Epithelial cell of prostate (primary cell): ENCODE measurements at regions not wholly inside any gene's neighbourhood (a gene's known extent, or its start where the extent isn't known, plus 50 kb on each side); places are given as distances from the start of the nearest gene placed in this dataset.
"Not testable (repeated sequence)": the region's sequence is repeated elsewhere in the genome, so short reads cannot be mapped to it uniquely, and the experiment has no call there.

Experiments
- DNase-seq: peaks from one replicate; pipeline ENCODE4 v3.0.0-alpha.2; 2011; ENCODE audit warnings: low read depth, low spot score
- H3K27ac ChIP-seq: fragments of 450-650 bp; 2 replicates; pipeline ENCODE4 v1.5.1; 2017; ENCODE audit warnings: mild to moderate bottlenecking

GRCh38 chr10:63077800-63078199, 55.3 kb upstream of the NRBF2 start:
- no peak for DNase-seq

DNA sequence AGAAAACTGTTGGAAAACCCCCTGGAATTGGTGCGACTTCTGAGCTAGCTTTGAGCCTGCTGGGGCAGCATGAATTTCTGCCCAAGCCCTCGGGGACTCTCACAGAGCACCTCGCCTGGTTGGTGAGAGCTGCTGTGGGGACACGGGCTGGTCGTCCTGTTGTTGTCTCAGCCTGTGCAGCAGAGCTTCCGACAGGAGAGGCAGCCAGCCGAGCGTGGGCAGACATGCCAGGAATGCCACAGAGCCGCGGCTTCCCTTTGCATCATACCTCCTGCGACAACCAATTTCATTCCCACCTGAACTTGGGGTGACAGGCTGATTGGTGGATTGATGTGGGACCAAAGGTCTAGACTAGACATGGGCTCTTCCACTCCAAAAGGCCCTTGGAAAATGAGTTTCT, 60.2 kb upstream of the NRBF2 start:
- no peak overlapping the region for H3K27ac ChIP-seq
- DNase-seq, result no peak

More at GRCh38 chr10:63077800-63078199, 55.3 kb upstream of the NRBF2 start:
- H3K27ac ChIP-seq, result no peak overlapping the region

GRCh38 chr10:63071145-63071544, 62.0 kb upstream of the NRBF2 start:
- no peak overlapping the region for H3K27ac ChIP-seq
- no peak for DNase-seq

DNA sequence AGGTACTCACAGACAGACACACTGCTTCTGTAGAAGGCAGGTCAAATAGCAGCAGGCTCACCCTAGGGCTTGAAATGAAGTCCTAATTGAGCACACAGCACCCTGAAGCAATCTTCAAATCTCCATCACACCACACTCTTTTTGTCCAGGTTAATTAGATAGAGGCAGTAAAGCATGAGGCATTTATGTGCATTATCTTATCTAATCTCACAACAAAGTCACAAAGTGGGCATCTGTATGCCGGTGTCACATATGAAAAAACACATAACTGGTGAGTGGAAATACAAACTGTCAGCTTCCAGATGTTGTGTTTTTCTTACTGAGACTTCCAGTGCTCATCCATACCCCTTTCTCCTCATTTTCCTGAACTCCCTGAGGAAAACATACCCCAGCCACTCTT, 63.8 kb upstream of the NRBF2 start:
- no peak for DNase-seq
- H3K27ac ChIP-seq, result no peak overlapping the region

- DNase-seq, result no peak
- H3K27ac ChIP-seq, result no peak overlapping the region
These were observed 64.9 kb upstream of the NRBF2 start for GRCh38 chr10:63068246-63068645.

GRCh38 chr10:63066606-63067005, 66.5 kb upstream of the NRBF2 start:
- DNase-seq, result no peak

GRCh38 chr10:63064706-63065105, 68.4 kb upstream of the NRBF2 start:
- DNase-seq, result peak; percentile 44

More at GRCh38 chr10:63066606-63067005, 66.5 kb upstream of the NRBF2 start:
- H3K27ac ChIP-seq, result no peak overlapping the region

DNA sequence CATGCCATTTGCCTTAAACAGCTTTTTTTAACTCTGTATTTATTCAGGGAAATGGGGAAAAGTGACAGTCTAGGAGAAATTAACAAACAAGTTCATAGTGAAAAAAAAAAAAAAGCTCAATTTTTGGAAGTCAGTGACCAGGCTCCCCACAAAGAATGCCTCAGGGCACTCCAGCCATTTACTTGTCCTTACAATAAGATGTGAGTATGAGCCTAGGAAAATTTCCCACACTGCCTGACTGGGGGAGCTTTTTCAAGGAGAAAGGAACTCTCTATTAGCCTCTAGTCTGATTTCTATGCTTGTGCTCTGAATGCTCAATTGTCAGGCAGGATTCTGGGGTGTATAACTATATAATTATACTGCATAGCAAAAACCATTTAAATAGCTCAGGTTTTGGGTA, 74.9 kb upstream of the NRBF2 start:
- no peak for DNase-seq
- no peak overlapping the region for H3K27ac ChIP-seq

More at GRCh38 chr10:63064706-63065105, 68.4 kb upstream of the NRBF2 start:
- peak overlapping the region; percentile 20 for H3K27ac ChIP-seq

DNA sequence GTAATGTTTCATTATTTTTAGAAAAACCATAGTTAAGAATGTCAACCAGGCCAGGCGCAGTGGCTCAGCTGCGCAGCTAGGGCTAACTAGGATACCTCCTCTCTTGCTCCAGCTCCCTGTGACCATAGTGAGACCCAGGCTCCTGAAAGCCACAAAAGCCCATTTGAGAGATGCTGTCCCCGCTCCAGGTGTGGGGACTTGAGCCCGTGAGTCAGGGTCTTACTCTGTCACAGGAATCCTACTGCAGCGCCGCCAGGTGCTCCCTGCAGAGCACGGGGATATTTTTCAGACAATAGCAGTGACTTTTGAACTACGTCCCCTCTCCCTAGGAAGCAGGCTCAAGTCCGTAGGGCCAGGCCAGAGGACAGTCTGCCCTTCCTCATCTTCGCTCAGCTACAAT, 75.6 kb upstream of the NRBF2 start:
- H3K27ac ChIP-seq, result no peak overlapping the region
- DNase-seq, result no peak

DNA sequence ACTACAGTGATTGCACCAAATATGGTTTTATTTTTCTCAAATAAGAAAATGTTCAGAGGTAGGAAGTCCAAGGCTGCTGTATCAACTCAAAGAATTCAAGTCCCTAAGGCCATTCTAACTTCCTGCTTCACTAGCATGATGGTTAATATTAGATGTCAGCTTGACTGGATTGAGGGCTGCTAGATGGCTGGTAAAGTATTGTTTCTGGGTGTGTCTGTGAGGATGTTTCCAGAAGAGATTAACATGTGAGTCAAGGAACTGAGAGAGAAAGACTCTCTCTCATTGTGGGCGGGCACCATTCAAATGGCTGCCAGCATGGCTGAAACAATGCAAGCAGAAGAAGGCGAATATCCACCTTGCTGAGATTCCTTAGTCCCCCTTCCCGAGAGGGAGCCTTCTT, 77.4 kb upstream of the NRBF2 start:
- no peak for DNase-seq
- H3K27ac ChIP-seq, result no peak overlapping the region

DNA sequence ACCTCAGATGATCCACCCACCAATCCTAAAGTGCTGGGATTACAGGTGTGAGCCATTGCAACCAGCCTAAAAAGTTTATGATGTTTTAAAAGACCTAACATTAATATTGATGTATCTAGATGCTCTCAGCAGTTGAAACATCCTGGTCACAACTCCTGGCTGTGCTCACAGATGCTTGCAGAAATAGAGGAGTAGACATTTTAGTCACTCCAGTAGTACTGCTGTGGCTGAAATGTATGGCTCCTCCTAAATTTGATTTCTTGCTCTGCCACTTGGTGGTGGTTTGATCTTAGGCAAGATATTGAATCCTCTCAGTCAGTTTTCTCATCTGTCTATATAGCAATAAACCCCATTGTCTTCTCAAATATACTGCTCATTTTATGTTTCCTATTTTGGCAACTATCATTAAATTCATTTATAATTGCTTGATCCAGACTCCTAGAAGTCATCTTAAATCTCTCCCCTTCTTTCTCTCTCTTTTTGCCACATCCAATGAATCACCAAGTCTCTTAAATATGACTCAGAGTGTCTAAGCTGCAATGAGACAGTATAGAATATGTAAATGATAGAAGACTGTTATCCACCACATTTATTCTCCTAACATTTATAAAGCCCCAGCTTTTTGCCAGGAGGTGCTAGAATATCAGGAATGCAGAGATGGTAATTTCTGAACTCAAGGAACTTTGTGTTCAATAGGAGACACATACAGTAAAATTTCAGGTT, 78.1 kb upstream of the NRBF2 start:
- H3K27ac ChIP-seq, result no peak overlapping the region
- DNase-seq, result no peak

DNA sequence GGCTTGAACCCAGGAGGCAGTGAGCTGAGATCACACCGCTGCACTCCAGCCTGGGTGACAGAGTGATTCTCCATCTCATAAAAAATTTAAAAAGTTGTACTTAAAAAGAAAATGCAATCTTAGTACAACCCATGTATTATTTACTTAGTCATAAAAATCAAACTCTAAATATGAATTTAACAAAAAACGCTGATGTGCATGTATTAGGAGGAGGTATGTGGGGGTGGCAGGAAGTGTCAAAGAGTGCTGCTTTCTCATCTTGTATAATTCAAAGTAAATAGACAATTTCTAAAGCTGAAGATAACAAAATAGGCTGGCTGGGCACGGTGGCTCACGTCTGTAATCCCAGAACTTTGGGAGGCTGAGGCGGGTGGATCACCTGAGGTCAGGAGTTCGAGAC, 81.0 kb upstream of the NRBF2 start:
- DNase-seq, result no peak
- no peak overlapping the region for H3K27ac ChIP-seq

GRCh38 chr10:63042256-63042655, 90.9 kb upstream of the NRBF2 start:
- DNase-seq, result no peak
- no peak overlapping the region for H3K27ac ChIP-seq

DNA sequence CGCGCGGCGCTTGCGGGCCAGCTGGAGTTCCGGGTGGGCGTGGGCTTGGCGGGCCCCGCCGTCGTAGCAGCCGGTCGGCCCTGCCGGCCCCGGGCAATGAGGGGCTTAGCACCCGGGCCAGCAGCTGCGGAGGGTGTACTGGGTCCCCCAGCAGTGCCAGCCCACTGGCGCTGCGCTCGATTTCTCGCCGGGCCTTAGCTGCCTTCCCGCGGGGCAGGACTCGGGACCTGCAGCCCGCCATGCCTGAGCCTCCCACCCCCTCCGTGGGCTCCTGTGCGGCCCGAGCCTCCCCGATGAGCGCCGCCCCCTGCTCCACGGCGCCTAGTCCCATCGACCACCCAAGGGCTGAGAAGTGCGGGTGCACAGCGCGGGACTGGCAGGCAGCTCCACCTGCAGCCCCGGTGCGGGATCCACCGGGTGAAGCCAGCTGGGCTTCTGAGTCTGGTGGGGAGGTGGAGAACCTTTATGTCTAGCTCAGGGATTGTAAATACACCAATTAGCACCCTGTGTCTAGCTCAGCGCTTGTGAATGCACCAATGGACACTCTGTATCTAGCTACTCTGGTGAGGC, 99.4 kb upstream of the NRBF2 start:
- DNase-seq, H3K27ac ChIP-seq: not testable (repeated sequence)

DNA sequence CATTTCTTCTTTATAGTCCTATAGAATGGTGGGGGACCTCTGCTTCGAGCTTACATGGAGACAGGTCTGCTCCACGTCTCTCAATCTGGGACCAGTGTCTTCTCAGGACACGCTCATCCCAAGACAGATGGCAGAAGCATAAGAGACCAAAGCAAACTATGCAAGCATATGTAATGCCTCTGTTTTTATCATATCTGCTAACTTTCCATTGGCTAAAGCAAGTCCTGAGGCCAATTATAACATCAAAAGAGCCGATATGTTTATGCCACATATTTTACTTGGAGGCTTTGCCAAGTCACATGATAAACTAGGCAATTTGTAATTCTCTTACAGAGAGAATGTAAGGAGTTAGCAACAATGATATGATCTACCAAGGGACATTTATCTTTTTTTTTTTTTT, 102.6 kb upstream of the NRBF2 start:
- H3K27ac ChIP-seq, result no peak overlapping the region
- DNase-seq, result no peak

- no peak overlapping the region for H3K27ac ChIP-seq
- DNase-seq, result no peak
These were observed 105.6 kb upstream of the NRBF2 start for GRCh38 chr10:63027531-63027930.

- DNase-seq, result no peak
- H3K27ac ChIP-seq, result no peak overlapping the region
These were observed 111.9 kb upstream of the NRBF2 start for GRCh38 chr10:63021225-63021624.

DNA sequence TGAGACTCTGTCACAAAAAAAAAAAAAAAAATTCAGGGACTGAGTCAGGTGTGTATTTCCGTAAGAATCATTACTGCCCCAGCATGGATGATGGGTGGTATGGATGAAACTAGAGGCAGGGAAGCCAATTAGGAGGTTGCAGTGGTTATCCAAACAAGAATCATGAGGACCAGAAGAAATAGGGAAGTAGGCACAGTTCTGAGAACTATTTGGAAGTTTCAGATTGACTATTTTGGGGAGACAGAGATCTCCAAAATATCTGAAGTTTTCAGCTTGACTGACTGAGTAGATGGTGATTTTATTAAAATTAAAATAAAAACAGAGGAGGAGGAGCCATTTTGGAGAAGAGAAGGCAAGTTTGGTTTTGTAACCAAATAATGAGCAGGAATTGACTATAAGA, 119.4 kb upstream of the NRBF2 start:
- DNase-seq, result no peak

GRCh38 chr10:63012623-63013022, 120.5 kb upstream of the NRBF2 start:
- no peak overlapping the region for H3K27ac ChIP-seq
- DNase-seq, result no peak

More for the DNA sequence above, 119.4 kb upstream of the NRBF2 start:
- no peak overlapping the region for H3K27ac ChIP-seq

- DNase-seq, result no peak
- no peak overlapping the region for H3K27ac ChIP-seq
These were observed 122.9 kb upstream of the NRBF2 start for GRCh38 chr10:63010203-63010602.

GRCh38 chr10:63008491-63008890, 124.6 kb upstream of the NRBF2 start:
- no peak for DNase-seq
- H3K27ac ChIP-seq, result no peak overlapping the region

- H3K27ac ChIP-seq, result no peak overlapping the region
- DNase-seq, result no peak
These were observed 126.0 kb upstream of the NRBF2 start for GRCh38 chr10:63007112-63007511.
